RWPE2 (cell line): ENCODE measurements at regions not wholly inside any gene's neighbourhood (a gene's known extent, or its start where the extent isn't known, plus 50 kb on each side); places are given as distances from the start of the nearest gene placed in this dataset.

Experiments used
- ATAC-seq: fragments of 200-7000 bp; cut with Tn5 transposase; 3 replicates; pipeline ENCODE4 v1.9.1; 2021; ENCODE audit warnings: low read depth
- DNase-seq: peaks from one replicate; pipeline ENCODE4 v3.0.0-alpha.2; 2020; ENCODE audit warnings: low spot score
- H3K27ac ChIP-seq: fragments of 450-650 bp; 2 replicates; pipeline ENCODE4 v1.5.1; 2017; ENCODE audit warnings: mild to moderate bottlenecking; ENCODE audit not compliant: poor library complexity, severe bottlenecking
- H3K27me3 ChIP-seq: fragments of 250-450 bp; sonication (Bioruptor Pico); 2 replicates; pipeline ENCODE4 v1.5.1; 2021; ENCODE audit warnings: mild to moderate bottlenecking, moderate library complexity; ENCODE audit not compliant: insufficient read depth, poor library complexity, severe bottlenecking
- H3K36me3 ChIP-seq: fragments of 250-450 bp; sonication (Bioruptor Pico); 2 replicates; pipeline ENCODE4 v1.5.1; 2020; ENCODE audit warnings: low read depth, mild to moderate bottlenecking, moderate library complexity
- H3K4me1 ChIP-seq: fragments of 250-450 bp; sonication (Bioruptor Pico); 2 replicates; pipeline ENCODE4 v1.5.1; 2021; ENCODE audit warnings: mild to moderate bottlenecking, moderate library complexity; ENCODE audit not compliant: insufficient read depth, poor library complexity, severe bottlenecking
- H3K4me3 ChIP-seq: fragments of 250-450 bp; sonication (Bioruptor Pico); 2 replicates; pipeline ENCODE4 v1.5.1; 2021; ENCODE audit warnings: mild to moderate bottlenecking, moderate library complexity; ENCODE audit not compliant: severe bottlenecking
- H3K9me3 ChIP-seq: fragments of 250-450 bp; sonication (Bioruptor Pico); 2 replicates; pipeline ENCODE4 v1.5.1; 2021; ENCODE audit warnings: mild to moderate bottlenecking, moderate library complexity; ENCODE audit not compliant: severe bottlenecking
- CTCF ChIP-seq: fragments of 450-650 bp; IDR thresholded peaks from one replicate; pipeline ENCODE4 v1.5.1; 2017; ENCODE audit warnings: mild to moderate bottlenecking, moderate library complexity; ENCODE audit not compliant: poor library complexity, severe bottlenecking

- Histone ChIP-seq H3K27me3 (no peaks in the 10 kb centered on the region), H3K36me3 (no peaks in the 10 kb centered on the region), H3K27ac (no peak overlapping the region), H3K4me3 (no peak overlapping the region), H3K4me1 (peaks cover 6% of the 10 kb centered on the region), H3K9me3 (no peaks in the 10 kb centered on the region)
- TF ChIP-seq CTCF, result no peak
- no peak for DNase-seq
- no peak for ATAC-seq
These were observed 63.5 kb upstream of the FYN start for GRCh38 chr6:111936718-111937117.

DNA sequence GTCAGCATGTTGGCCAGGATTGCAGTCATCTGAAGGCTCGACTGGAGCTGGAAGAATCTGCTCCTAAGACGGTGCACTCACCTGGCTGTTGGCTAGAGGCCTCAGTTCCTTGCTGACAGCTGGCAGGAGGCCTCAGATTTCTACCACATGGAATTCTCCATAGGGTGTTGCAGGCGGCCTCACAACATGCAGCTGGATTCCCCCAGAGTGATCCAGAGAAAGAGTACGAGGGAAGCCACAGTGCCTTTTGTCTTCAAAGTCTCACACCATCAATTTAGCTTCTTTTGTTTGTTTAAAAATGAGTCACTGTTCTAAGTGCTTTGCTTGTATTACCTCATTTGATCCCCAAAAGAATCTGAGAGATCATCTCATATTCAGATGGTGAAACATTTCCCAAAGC, 65.5 kb upstream of the FYN start:
- H3K9me3 ChIP-seq, result no peaks in the 10 kb centered on the region
- H3K27ac ChIP-seq, result peak overlapping the region; percentile 12
- TF ChIP-seq CTCF, result no peak
- DNase-seq (no peak), ATAC-seq (peak; percentile 90)
- H3K4me3 ChIP-seq, result no peak overlapping the region
- no peaks in the 10 kb centered on the region for H3K36me3 ChIP-seq
- no peaks in the 10 kb centered on the region for H3K27me3 ChIP-seq
- peaks cover 6% of the 10 kb centered on the region for H3K4me1 ChIP-seq

DNA sequence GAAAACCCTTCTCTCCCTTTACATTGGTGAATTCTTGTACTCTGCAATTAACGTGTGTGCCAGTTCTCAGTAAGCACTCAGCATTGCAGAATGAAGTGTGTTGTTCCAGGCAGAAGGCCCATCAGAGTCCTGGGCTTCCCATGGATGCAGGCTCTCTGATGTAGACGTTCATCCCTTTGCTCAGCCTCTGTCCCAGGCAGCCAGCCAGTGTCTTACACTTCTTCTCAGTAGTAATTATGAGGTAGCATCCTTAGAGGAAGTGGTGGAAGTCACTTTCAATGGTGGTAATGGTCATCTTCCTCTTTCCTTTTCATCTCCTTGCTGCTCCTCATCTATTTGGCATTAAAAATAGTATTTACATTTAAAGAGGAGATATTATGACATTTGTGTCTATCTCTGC, 66.7 kb upstream of the FYN start:
- Histone ChIP-seq H3K27ac (no peak overlapping the region), H3K4me3 (no peak overlapping the region), H3K36me3 (no peaks in the 10 kb centered on the region), H3K9me3 (no peaks in the 10 kb centered on the region), H3K27me3 (no peaks in the 10 kb centered on the region), H3K4me1 (peaks cover 6% of the 10 kb centered on the region)
- no peak for TF ChIP-seq CTCF
- DNase-seq, result no peak
- no peak for ATAC-seq

DNA sequence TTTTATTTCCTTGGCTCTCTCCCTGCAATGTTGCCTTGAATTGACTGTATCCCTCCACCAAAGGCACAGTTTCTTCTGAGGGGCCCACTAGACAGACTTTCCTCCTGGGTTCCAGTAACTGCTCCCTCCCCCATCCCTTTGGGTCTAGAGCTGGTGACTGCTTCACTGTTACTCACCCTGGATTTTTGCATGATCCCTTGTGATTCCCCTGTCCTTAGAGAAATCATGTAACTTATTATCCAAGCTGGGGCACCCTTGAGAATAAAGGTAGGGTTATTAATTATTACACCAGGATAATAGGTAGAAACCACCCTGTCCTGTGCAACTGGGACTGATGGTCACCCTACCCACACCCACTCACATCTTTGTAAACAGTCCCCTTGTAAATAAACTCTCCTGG, 67.5 kb upstream of the FYN start:
- H3K4me1 ChIP-seq, result peaks cover 6% of the 10 kb centered on the region
- H3K27ac ChIP-seq, result no peak overlapping the region
- ATAC-seq (no peak), DNase-seq (no peak)
- no peaks in the 10 kb centered on the region for H3K27me3 ChIP-seq
- H3K36me3 ChIP-seq, result no peaks in the 10 kb centered on the region
- H3K9me3 ChIP-seq, result no peaks in the 10 kb centered on the region
- no peak for TF ChIP-seq CTCF
- H3K4me3 ChIP-seq, result no peak overlapping the region

DNA sequence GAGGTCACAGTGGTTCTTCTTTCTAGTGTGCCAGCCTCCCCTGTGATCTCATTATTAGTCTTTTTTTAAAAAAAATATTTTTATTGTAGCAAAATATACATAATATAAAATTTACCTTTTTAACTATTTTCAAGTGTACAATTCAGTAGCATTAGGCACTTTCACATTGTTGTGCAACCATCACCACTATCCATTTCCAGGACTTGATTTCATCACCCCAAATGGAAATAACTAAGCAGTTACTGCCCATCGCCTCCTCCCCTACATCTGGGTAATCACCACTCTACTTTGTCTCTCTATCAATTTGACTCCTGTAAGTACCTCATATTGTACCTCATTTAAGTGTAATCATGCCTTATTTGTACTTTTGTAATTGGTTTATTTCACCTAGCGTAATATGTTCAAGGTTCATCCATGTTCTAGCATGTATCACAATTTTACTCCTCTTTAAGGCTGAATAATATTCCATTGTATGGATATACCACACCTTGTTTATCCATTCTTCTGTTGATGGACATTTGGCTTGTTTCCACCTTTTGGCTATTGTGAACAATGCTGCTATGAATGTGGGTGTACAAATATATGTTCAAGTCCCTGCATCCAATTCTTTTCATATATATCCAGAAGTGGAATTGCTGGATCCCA, 68.6 kb upstream of the FYN start:
- DNase-seq, result no peak
- Histone ChIP-seq H3K9me3 (no peaks in the 10 kb centered on the region), H3K4me1 (peaks cover 6% of the 10 kb centered on the region), H3K4me3 (no peak overlapping the region), H3K27me3 (no peaks in the 10 kb centered on the region), H3K36me3 (no peaks in the 10 kb centered on the region), H3K27ac (no peak overlapping the region)
- no peak for ATAC-seq
- TF ChIP-seq CTCF, result no peak
